GM10266 (cell line): ENCODE measurements at regions not wholly inside any gene's neighbourhood (a gene's known extent, or its start where the extent isn't known, plus 50 kb on each side); places are given as distances from the start of the nearest gene placed in this dataset.
"Not testable (repeated sequence)": the region's sequence is repeated elsewhere in the genome, so short reads cannot be mapped to it uniquely, and the experiment has no call there.

Source experiments
- DNase-seq: peaks from one replicate; pipeline ENCODE4 v3.0.0; 2012; ENCODE audit errors: extremely low spot score
- CTCF ChIP-seq: IDR thresholded peaks from 2 replicates; pipeline ENCODE4 v1.5.1; 2012; ENCODE audit warnings: mild to moderate bottlenecking, low read depth; ENCODE audit not compliant: control insufficient read depth, insufficient read depth; ENCODE audit errors: missing control alignments

GRCh38 chr18:56421647-56422046 is 216.7 kb downstream of the TXNL1 start:
- no peak for TF ChIP-seq CTCF
- DNase-seq, result no peak

GRCh38 chr18:56420868-56421267 is 217.5 kb downstream of the TXNL1 start:
- not testable (repeated sequence) for DNase-seq

- no peak for TF ChIP-seq CTCF
Observed at GRCh38 chr18:56414357-56414756, 224.0 kb downstream of the TXNL1 start.

GRCh38 chr18:56413862-56414261 is 224.5 kb downstream of the TXNL1 start:
- DNase-seq, result no peak
- TF ChIP-seq CTCF, result no peak

More at GRCh38 chr18:56414357-56414756, 224.0 kb downstream of the TXNL1 start:
- DNase-seq, result no peak

GRCh38 chr18:56412951-56413350 is 225.4 kb downstream of the TXNL1 start:
- no peak for DNase-seq
- TF ChIP-seq CTCF, result no peak

GRCh38 chr18:56409736-56410135 is 228.7 kb downstream of the TXNL1 start:
- TF ChIP-seq CTCF, result no peak
- DNase-seq, result no peak

- DNase-seq, result no peak
- no peak for TF ChIP-seq CTCF
Observed at GRCh38 chr18:56407646-56408180, 230.7 kb downstream of the TXNL1 start.
